OCI-LY3 (cell line): ENCODE measurements at regions not wholly inside any gene's neighbourhood (a gene's known extent, or its start where the extent isn't known, plus 50 kb on each side); places are given as distances from the start of the nearest gene placed in this dataset.

ENCODE experiments used
- H2AFZ ChIP-seq: fragments of 200-600, 300-600 bp; shearing (Covaris generic); 2 replicates; pipeline ENCODE4 v1.6.0; 2014; ENCODE audit warnings: antibody characterized with exemption, low read depth, low read length
- H3K27ac ChIP-seq: fragments of 200-600, 300-600 bp; sonication (generic); 2 replicates; pipeline ENCODE4 v1.5.1; 2014; ENCODE audit warnings: mild to moderate bottlenecking, low read length, moderate library complexity, mixed read lengths
- H3K27me3 ChIP-seq: fragments of 200-600, 300-600 bp; sonication (generic); 2 replicates; pipeline ENCODE4 v1.6.1; 2014; ENCODE audit warnings: low read depth, low read length, mixed read lengths
- H3K36me3 ChIP-seq: fragments of 200-600, 300-600 bp; sonication (generic); replicated peaks from 2 replicates; pipeline ENCODE3; 2014; ENCODE audit warnings: low read depth, low read length, mixed read lengths
- H3K4me1 ChIP-seq: fragments of 300-600, 200-600 bp; sonication (generic); 2 replicates; pipeline ENCODE4 v1.6.1; 2014; ENCODE audit warnings: low read length, mixed read lengths
- H3K4me2 ChIP-seq: fragments of 200-600, 300-600 bp; sonication (generic); 2 replicates; pipeline ENCODE4 v1.6.1; 2014; ENCODE audit warnings: low read length, mixed read lengths
- H3K4me3 ChIP-seq: fragments of 300-600, 200-600 bp; sonication (generic); 2 replicates; pipeline ENCODE4 v1.5.1; 2014; ENCODE audit warnings: antibody characterized with exemption, mild to moderate bottlenecking, low read length, moderate library complexity
- H3K79me2 ChIP-seq: fragments of 300-600, 200-600 bp; shearing (Covaris generic); 2 replicates; pipeline ENCODE4 v1.6.1; 2014; ENCODE audit warnings: mild to moderate bottlenecking, low read length, mixed read lengths
- H3K9ac ChIP-seq: fragments of 300-600, 200-600 bp; shearing (Covaris generic); 2 replicates; pipeline ENCODE4 v1.6.0; 2014; ENCODE audit warnings: mild to moderate bottlenecking, low read length, moderate library complexity
- H3K9me3 ChIP-seq: fragments of 200-600, 300-600 bp; shearing (Covaris generic); 2 replicates; pipeline ENCODE4 v1.6.1; 2014; ENCODE audit warnings: low read length, mixed read lengths; ENCODE audit not compliant: insufficient read depth
- H4K20me1 ChIP-seq: fragments of 200-600, 300-600 bp; sonication (generic); 2 replicates; pipeline ENCODE4 v1.6.1; 2016; ENCODE audit warnings: low read length, mixed read lengths; ENCODE audit not compliant: insufficient read depth
- CTCF ChIP-seq: fragments of 200-600, 300-600 bp; sonication (generic); IDR thresholded peaks from 2 replicates; pipeline ENCODE4 v1.5.1; 2014; ENCODE audit warnings: antibody characterized with exemption, low read length, low read depth
- EZH2phosphoT487 ChIP-seq: fragments of 200-600 bp; shearing (Covaris generic); IDR thresholded peaks from 2 replicates; pipeline ENCODE4 v1.6.1; 2018; ENCODE audit warnings: antibody characterized with exemption, mixed run types, low read depth

DNA sequence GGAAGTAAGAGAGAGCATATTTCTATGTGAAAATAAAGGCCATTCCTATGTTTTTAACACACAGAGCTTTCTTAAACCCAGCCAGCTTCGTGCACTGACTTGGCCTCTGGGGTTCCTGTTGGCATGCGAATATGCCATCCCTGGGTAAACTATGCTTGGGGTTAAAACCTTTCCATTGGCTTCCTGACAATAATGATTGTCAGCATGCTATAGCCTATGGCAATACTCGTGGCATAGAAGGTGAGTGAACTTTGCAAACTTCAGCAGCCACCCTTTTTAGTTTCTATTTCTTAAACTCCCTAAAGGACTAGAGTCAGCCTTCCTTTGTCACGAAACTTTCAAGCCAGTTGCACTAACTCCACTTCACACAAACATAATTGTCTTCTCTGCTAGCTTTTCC, 148.4 kb upstream of the RGS6 start:
- H3K9me3 ChIP-seq: no peaks in the 10 kb centered on the region
- H3K4me1 ChIP-seq: no peaks in the 10 kb centered on the region
- no peak overlapping the region for H3K4me3 ChIP-seq
- H3K9ac ChIP-seq: no peak overlapping the region
- no peaks in the 10 kb centered on the region for H4K20me1 ChIP-seq
- H3K27me3 ChIP-seq: no peaks in the 10 kb centered on the region
- no peak overlapping the region for H3K27ac ChIP-seq
- no peaks in the 10 kb centered on the region for H3K36me3 ChIP-seq
- no peak overlapping the region for H3K4me2 ChIP-seq
- no peaks in the 10 kb centered on the region for H3K79me2 ChIP-seq
- no peak overlapping the region for H2AFZ ChIP-seq
- no peak for TF ChIP-seq CTCF

DNA sequence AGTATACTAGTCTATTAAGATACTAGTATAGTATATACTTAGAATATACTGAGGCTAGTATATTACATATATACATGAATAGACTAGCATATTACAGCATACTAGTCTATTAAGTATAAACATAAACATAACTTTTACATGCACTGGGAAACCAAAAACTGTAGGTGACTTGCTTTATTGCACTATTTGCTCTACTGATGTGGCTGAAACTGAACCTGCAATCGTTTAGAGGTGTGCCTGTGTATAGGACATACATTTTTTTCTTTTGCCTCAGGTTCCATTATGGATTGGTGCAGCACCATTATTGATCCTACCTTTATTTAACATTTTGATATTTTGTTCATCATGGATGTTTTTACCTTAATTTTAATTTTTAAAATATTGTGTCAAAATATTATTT, 143.2 kb upstream of the RGS6 start:
- no peaks in the 10 kb centered on the region for H3K36me3 ChIP-seq
- H3K9me3 ChIP-seq: no peaks in the 10 kb centered on the region
- no peak for TF ChIP-seq EZH2phosphoT487
- TF ChIP-seq CTCF: no peak
- no peak overlapping the region for H3K27ac ChIP-seq
- no peaks in the 10 kb centered on the region for H3K79me2 ChIP-seq
- no peak overlapping the region for H3K4me2 ChIP-seq
- no peaks in the 10 kb centered on the region for H3K4me1 ChIP-seq
- no peaks in the 10 kb centered on the region for H4K20me1 ChIP-seq
- no peak overlapping the region for H2AFZ ChIP-seq
- no peaks in the 10 kb centered on the region for H3K27me3 ChIP-seq
- H3K9ac ChIP-seq: no peak overlapping the region
- no peak overlapping the region for H3K4me3 ChIP-seq

DNA sequence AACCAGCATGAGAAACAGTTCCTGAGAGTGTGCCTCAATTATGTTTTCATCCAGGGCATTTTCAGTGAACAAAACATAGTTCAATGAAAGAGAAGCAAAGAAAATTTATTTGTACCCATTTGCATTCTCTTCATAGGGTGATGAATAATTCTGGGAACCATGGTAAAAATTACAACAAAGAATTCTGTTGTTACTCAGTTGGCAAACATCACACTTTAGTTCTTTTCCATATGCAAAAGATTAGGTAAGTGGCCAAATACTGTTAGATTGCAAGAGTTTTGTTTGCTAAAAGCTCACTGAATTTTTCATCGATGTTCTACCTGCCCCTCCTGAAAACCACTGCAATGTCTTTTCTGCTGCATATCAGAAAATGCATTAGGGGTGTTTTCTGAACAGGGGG, 132.4 kb upstream of the RGS6 start:
- no peaks in the 10 kb centered on the region for H4K20me1 ChIP-seq
- no peak overlapping the region for H3K4me3 ChIP-seq
- H3K4me1 ChIP-seq: no peaks in the 10 kb centered on the region
- no peak overlapping the region for H3K9ac ChIP-seq
- H3K4me2 ChIP-seq: no peak overlapping the region
- H2AFZ ChIP-seq: no peak overlapping the region
- no peaks in the 10 kb centered on the region for H3K9me3 ChIP-seq
- H3K27me3 ChIP-seq: 0 out of 2 replicates have a peak, but pooled peaks cover 6% of the 10 kb centered on the region
- H3K36me3 ChIP-seq: no peaks in the 10 kb centered on the region
- TF ChIP-seq EZH2phosphoT487 (no peak), CTCF (no peak)
- H3K27ac ChIP-seq: no peak overlapping the region
- no peaks in the 10 kb centered on the region for H3K79me2 ChIP-seq

DNA sequence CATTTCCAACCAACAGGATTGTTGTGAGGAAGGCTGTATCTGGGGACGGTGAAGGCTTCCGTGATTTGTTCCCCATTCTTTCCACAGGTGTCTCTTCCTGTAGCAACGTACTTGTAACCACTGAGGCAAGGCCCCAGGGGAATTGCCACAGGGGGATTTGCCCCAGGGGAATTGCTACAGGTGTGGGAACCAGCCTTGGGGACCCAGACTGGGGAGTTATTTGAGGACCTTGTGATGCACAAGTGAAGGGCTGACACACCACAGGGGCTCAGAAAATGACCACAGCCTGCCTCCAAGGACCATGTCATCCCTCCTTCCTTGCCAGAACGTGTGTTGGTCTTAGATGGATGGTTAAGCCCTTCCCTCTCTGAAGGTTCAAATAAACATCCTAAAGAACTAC, 131.4 kb upstream of the RGS6 start:
- no peak overlapping the region for H3K9ac ChIP-seq
- no peaks in the 10 kb centered on the region for H3K79me2 ChIP-seq
- 0 out of 2 replicates have a peak, but pooled peaks cover under 1% of the 10 kb centered on the region for H3K27me3 ChIP-seq
- H3K4me2 ChIP-seq: no peak overlapping the region
- H3K4me1 ChIP-seq: no peaks in the 10 kb centered on the region
- H3K36me3 ChIP-seq: no peaks in the 10 kb centered on the region
- H3K4me3 ChIP-seq: no peak overlapping the region
- no peaks in the 10 kb centered on the region for H3K9me3 ChIP-seq
- no peaks in the 10 kb centered on the region for H4K20me1 ChIP-seq
- no peak for TF ChIP-seq CTCF
- TF ChIP-seq EZH2phosphoT487: no peak
- no peak overlapping the region for H2AFZ ChIP-seq
- no peak overlapping the region for H3K27ac ChIP-seq
